H1 (cell line): ENCODE measurements at regions not wholly inside any gene's neighbourhood (a gene's known extent, or its start where the extent isn't known, plus 50 kb on each side); places are given as distances from the start of the nearest gene placed in this dataset.

Experiments
- CTCF ChIA-PET: fragments of 300-600 bp; sonication (Branson Sonifier 250); formaldehyde crosslinking; loops from one replicate; lab custom pipeline; 2021; ENCODE audit not compliant: partially characterized antibody; lab: Charles Lee
- POLR2A ChIA-PET: fragments of 300-600 bp; sonication (Branson Sonifier 250); formaldehyde crosslinking; loops from one replicate; lab custom pipeline; 2021; ENCODE audit warnings: inconsistent platforms; ENCODE audit not compliant: partially characterized antibody; lab: Charles Lee
- DNase-seq, 2 experiments: peaks; one replicate each; pipeline versions ENCODE4 v3.0.0 to v3.0.0-alpha.2; 2010 to 2022; ENCODE audit warnings: low spot score in 2 of 2, low read depth in 1 of 2, mixed read lengths in 1 of 2
- FAIRE-seq: peaks from 2 replicates; lab custom pipeline; 2011; peaks lifted over from hg19 to GRCh38; lab: Jason Lieb, UNC
- H2AFZ ChIP-seq: 2 replicates; pipeline ENCODE4 v1.8.1; 2012; ENCODE audit warnings: low read length, inconsistent platforms
- H2AK5ac ChIP-seq: 2 replicates; pipeline ENCODE4 v1.6.1; 2013; ENCODE audit warnings: low read depth, low read length
- H2BK120ac ChIP-seq: replicated peaks from 2 replicates; pipeline ENCODE3; 2013; ENCODE audit warnings: low read depth, low read length, inconsistent platforms
- H2BK12ac ChIP-seq: 2 replicates; pipeline ENCODE4 v1.6.1; 2013; ENCODE audit warnings: low read depth, low read length
- H2BK15ac ChIP-seq: 2 replicates; pipeline ENCODE4 v1.6.1; 2013; ENCODE audit warnings: low read length
- H2BK20ac ChIP-seq: 2 replicates; pipeline ENCODE4 v1.6.1; 2013; ENCODE audit warnings: low read length
- H2BK5ac ChIP-seq: 2 replicates; pipeline ENCODE4 v1.6.1; 2013; ENCODE audit warnings: low read depth, low read length
- H3K14ac ChIP-seq: 2 replicates; pipeline ENCODE4 v1.6.1; 2013; ENCODE audit warnings: inconsistent platforms; ENCODE audit not compliant: insufficient read length
- H3K18ac ChIP-seq: 2 replicates; pipeline ENCODE4 v1.6.1; 2013; ENCODE audit warnings: low read length; ENCODE audit errors: extremely low read depth
- H3K23ac ChIP-seq: 2 replicates; pipeline ENCODE4 v1.6.1; 2013; ENCODE audit warnings: inconsistent platforms; ENCODE audit not compliant: insufficient read length
- H3K23me2 ChIP-seq: 2 replicates; pipeline ENCODE4 v1.6.1; 2013; ENCODE audit warnings: low read depth, low read length
- H3K27ac ChIP-seq: 2 replicates; pipeline ENCODE4 v1.6.1; 2011; ENCODE audit warnings: low read depth, low read length, inconsistent platforms
- H3K27me3 ChIP-seq, 4 experiments: replicated peaks in 1 of 4; 1 replicate in 1 of 4; 2 replicates in 3 of 4; pipeline versions ENCODE4 v1.6.1 to v1.8.1; 2011 to 2013; ENCODE audit warnings: low read length in 3 of 4, mild to moderate bottlenecking in 3 of 4, inconsistent platforms in 2 of 4, mixed read lengths in 2 of 4, moderate library complexity in 1 of 4; ENCODE audit not compliant: control insufficient read depth in 3 of 4, insufficient read depth in 3 of 4; ENCODE audit errors: extremely low read depth in 1 of 4
- H3K36me3 ChIP-seq, 4 experiments: 2 replicates each; pipeline versions ENCODE4 v1.6.1 to v1.8.1; 2011 to 2013; ENCODE audit warnings: mild to moderate bottlenecking in 4 of 4, low read length in 3 of 4, moderate library complexity in 2 of 4, control low read depth in 1 of 4, inconsistent platforms in 1 of 4; ENCODE audit not compliant: insufficient read depth in 4 of 4, control insufficient read depth in 2 of 4
- H3K4ac ChIP-seq: replicated peaks from 2 replicates; pipeline ENCODE3; 2013; ENCODE audit warnings: low read length, low read depth, mixed read lengths, inconsistent platforms; ENCODE audit not compliant: insufficient read length
- H3K4me1 ChIP-seq, 4 experiments: replicated peaks in 1 of 4; 1 replicate in 1 of 4; 2 replicates in 3 of 4; pipeline versions ENCODE4 v1.6.1 to v1.8.1; 2011 to 2013; ENCODE audit warnings: low read length in 3 of 4, inconsistent platforms in 2 of 4, mixed read lengths in 1 of 4; ENCODE audit not compliant: insufficient read depth in 4 of 4, control insufficient read depth in 3 of 4
- H3K4me2 ChIP-seq, 2 experiments: 2 replicates each; pipeline versions ENCODE4 v1.6.1 to v1.8.1; 2011 to 2013; ENCODE audit warnings: low read depth in 2 of 2, low read length in 2 of 2, control low read depth in 1 of 2, inconsistent platforms in 1 of 2, mild to moderate bottlenecking in 1 of 2; ENCODE audit not compliant: insufficient read depth in 1 of 2
- H3K4me3 ChIP-seq, 4 experiments: fragments of 200-600, 300-600 bp in 1 of 4; sonication (generic), shearing (Covaris generic), sonication (Bioruptor Twin) in 1 of 4; 2 replicates each; pipeline versions ENCODE4 v1.5.1 to v1.8.1; 2011 to 2016; ENCODE audit warnings: low read length in 4 of 4, low read depth in 3 of 4, control low read depth in 2 of 4, inconsistent platforms in 2 of 4, mild to moderate bottlenecking in 2 of 4, mixed read lengths in 1 of 4, moderate library complexity in 1 of 4; ENCODE audit not compliant: insufficient read depth in 2 of 4; ENCODE audit errors: extremely low read depth in 1 of 4
- H3K56ac ChIP-seq: replicated peaks from 2 replicates; pipeline ENCODE3; 2013; ENCODE audit warnings: low read depth, mild to moderate bottlenecking, mixed read lengths, low read length, inconsistent platforms; ENCODE audit not compliant: insufficient read length
- H3K79me1 ChIP-seq: 2 replicates; pipeline ENCODE4 v1.6.1; 2013; ENCODE audit warnings: low read depth, low read length, control low read depth
- H3K79me2 ChIP-seq, 2 experiments: 2 replicates each; pipeline versions ENCODE4 v1.6.1 to v1.8.1; 2012 to 2013; ENCODE audit warnings: low read length in 2 of 2, mild to moderate bottlenecking in 2 of 2, inconsistent platforms in 1 of 2; ENCODE audit not compliant: insufficient read depth in 2 of 2, control insufficient read depth in 1 of 2
- H3K9ac ChIP-seq, 4 experiments: replicated peaks in 1 of 4; 1 replicate in 1 of 4; 2 replicates in 3 of 4; pipeline versions ENCODE4 v1.6.1 to v1.8.1; 2011 to 2013; ENCODE audit warnings: low read depth in 3 of 4, low read length in 3 of 4, control low read depth in 2 of 4, mild to moderate bottlenecking in 2 of 4, moderate library complexity in 2 of 4, inconsistent platforms in 1 of 4; ENCODE audit errors: extremely low read depth in 1 of 4
- H3K9me3 ChIP-seq, 2 experiments: 2 replicates each; pipeline versions ENCODE4 v1.6.1 to v1.8.1; 2012 to 2013; ENCODE audit warnings: mild to moderate bottlenecking in 2 of 2, moderate library complexity in 2 of 2, control low read depth in 1 of 2, inconsistent platforms in 1 of 2, low read depth in 1 of 2, low read length in 1 of 2, mixed read lengths in 1 of 2; ENCODE audit not compliant: insufficient read depth in 2 of 2
- H4K20me1 ChIP-seq, 2 experiments: replicated peaks in 1 of 2; 2 replicates each; pipeline versions ENCODE3 to v1.8.1; 2011 to 2013; ENCODE audit warnings: inconsistent platforms in 2 of 2, low read length in 2 of 2, mild to moderate bottlenecking in 1 of 2; ENCODE audit not compliant: insufficient read depth in 2 of 2, control insufficient read depth in 1 of 2
- H4K5ac ChIP-seq: 2 replicates; pipeline ENCODE4 v1.6.1; 2013; ENCODE audit warnings: low read length, low read depth, mixed read lengths, inconsistent platforms; ENCODE audit not compliant: insufficient read length
- H4K8ac ChIP-seq: 2 replicates; pipeline ENCODE4 v1.8.0; 2013; ENCODE audit warnings: mild to moderate bottlenecking, moderate library complexity, low read length, inconsistent platforms; ENCODE audit not compliant: insufficient read depth; ENCODE audit errors: extremely low read depth
- H4K91ac ChIP-seq: replicated peaks from 2 replicates; pipeline ENCODE3; 2013; ENCODE audit warnings: low read length, mixed read lengths, inconsistent platforms; ENCODE audit not compliant: insufficient read length
- CHD1 ChIP-seq: IDR thresholded peaks from 2 replicates; pipeline ENCODE4 v1.6.1; 2012; ENCODE audit warnings: low read depth, low read length, improper control_type of control experiment
- JUND ChIP-seq: IDR thresholded peaks from 2 replicates; pipeline ENCODE4 v1.6.1; 2011; ENCODE audit warnings: mild to moderate bottlenecking, improper control_type of control experiment, low read length
- YY1 ChIP-seq: IDR thresholded peaks from 2 replicates; pipeline ENCODE4 v1.6.1; 2011; ENCODE audit warnings: low read depth, mild to moderate bottlenecking, low read length
- WGBS, 2 experiments: shearing (Covaris generic) in 1 of 2; methylation state at CpG; one replicate each; pipeline versions ENCODE4 v1.1.6 to v1.1.7; 2013 to 2015; ENCODE audit warnings: low lambda C conversion rate in 2 of 2, mixed read lengths in 2 of 2, inconsistent platforms in 1 of 2, low coverage in 1 of 2, missing lambda C conversion rate in 1 of 2; ENCODE audit not compliant: insufficient replicate concordance in 2 of 2, insufficient coverage in 1 of 2, insufficient read length in 1 of 2; ENCODE audit errors: extremely low coverage in 1 of 2, missing lambda C conversion rate in 1 of 2; 5-methylcytosine and 5-hydroxymethylcytosine counted together

DNA sequence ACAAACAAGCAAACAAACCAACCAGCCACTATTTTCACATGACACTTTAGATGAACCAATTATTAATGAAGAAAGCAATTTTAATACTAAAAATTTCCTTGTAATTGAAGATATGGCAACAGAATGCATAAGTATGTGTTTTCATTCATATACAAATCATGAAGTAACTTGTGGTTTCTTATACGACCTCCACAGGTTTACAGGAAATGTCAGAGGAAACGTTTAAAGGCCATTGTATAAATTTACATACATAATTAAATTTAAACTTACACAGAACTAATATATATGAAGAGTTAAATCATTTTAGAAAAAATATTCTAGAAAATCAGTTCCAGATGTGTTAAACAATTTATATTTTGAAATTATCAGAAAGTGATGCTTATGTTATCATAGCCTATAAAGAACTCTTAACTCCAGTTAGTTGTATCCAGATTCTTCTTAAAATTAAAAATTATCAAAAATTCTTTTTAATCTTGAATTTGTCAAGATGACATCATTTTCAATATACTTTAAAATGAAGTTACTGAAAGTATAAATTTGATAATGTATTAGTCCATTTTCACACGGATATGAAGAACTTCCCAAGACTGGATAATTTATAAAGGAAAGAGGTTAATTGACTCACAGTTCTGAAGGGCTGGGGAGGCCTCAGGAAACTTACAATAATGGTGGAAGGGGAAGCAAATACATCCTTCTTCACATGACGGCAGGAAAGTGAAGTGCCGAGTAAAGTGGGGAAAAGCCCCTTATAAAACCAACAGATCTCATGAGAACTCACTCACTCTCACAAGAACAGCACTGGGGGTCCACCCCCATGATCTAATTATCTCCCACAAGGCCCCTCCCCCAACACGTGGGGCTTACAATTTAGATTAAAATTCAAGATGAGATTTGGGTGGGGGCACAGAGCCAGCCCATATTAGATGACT is 192.0 kb downstream of the PIK3R1 start:
- WGBS, 2 experiments, result 77% methylated on average over 6 of the region's 6 CpGs; no CpG with 5 or more reads in 1 of the 2 experiments
- Histone ChIP-seq H3K18ac (no peak overlapping the region), H2BK5ac (no peak overlapping the region), H3K4me2 (no peak overlapping the region), H4K8ac (no peak overlapping the region), H4K91ac (no peak overlapping the region), H2BK15ac (no peak overlapping the region), H2BK12ac (no peak overlapping the region), H3K4me1 (peaks cover 0 to 9% (median 6%) of the 10 kb centered on the region in 4 experiments; a peak in 5 of 7 replicates), H2AK5ac (no peak overlapping the region), H3K9ac (no peak overlapping the region), H3K14ac (no peak overlapping the region), H3K23me2 (no peaks in the 10 kb centered on the region), H3K56ac (no peak overlapping the region), H2AFZ (no peak overlapping the region), H3K27me3 (no peaks in the 10 kb centered on the region), H4K5ac (no peak overlapping the region), H2BK120ac (no peak overlapping the region), H3K4me3 (no peak overlapping the region), H3K79me1 (no peaks in the 10 kb centered on the region), H3K23ac (no peak overlapping the region), H4K20me1 (no peaks in the 10 kb centered on the region), H3K27ac (no peak overlapping the region), H3K9me3 (no peaks in the 10 kb centered on the region), H3K79me2 (no peaks in the 10 kb centered on the region), H2BK20ac (no peak overlapping the region), H3K36me3 (no peaks in the 10 kb centered on the region), H3K4ac (no peak overlapping the region)
- FAIRE-seq (no peak), DNase-seq (no peak)
- CTCF ChIA-PET, result no interaction called here
- POLR2A ChIA-PET, result no interaction called here
- TF ChIP-seq YY1 (no peak), JUND (no peak), CHD1 (no peak)
